HG02759 (cell line): ENCODE measurements at regions not wholly inside any gene's neighbourhood (a gene's known extent, or its start where the extent isn't known, plus 50 kb on each side); places are given as distances from the start of the nearest gene placed in this dataset.

Experiments used
- ATAC-seq: cut with Tn5 transposase; IDR thresholded peaks from one replicate; pipeline ENCODE4 v1.9.1; 2021; ENCODE audit warnings: mild to moderate bottlenecking, moderate library complexity; ENCODE audit not compliant: unreplicated experiment

DNA sequence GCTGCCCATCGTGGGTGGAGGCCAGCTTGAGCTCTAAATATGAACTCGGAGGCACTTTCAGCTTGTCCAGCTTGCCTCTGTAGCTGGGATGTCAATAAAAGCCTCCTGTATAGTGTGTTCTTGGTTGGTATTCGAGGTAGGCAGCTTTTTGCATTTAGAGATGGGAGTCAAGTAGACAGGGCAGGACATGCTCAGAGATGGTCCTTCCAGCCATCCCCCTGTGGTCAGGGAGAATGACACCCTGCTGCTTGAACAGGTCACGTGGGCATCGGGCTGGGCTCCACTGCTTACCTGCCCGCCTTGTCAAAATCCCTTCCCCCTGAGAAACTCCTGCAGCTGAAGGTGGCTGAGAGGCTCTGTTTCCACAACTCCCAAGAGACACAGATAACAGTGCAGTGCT, 302.5 kb downstream of the ZNF536 start:
- no peak for ATAC-seq

DNA sequence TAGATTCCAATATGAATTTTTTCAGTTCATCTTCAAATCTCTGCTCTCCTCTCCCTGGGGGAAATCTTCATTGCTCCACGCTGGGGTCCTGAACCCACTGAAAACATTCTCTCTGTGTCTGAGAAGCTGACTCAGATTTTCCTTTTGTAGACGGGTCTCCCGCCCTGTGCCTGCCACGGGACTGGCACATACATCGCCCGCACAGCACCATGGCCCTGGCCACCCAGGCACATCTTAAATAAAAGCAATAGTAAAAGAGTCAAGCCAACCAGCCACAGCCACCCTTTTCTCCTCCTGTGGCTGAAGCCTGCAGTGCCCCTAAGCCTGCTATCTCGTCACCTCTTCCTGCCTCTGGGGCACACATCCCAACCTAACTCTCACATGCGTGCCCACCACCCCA, 301.2 kb downstream of the ZNF536 start:
- ATAC-seq = no peak

DNA sequence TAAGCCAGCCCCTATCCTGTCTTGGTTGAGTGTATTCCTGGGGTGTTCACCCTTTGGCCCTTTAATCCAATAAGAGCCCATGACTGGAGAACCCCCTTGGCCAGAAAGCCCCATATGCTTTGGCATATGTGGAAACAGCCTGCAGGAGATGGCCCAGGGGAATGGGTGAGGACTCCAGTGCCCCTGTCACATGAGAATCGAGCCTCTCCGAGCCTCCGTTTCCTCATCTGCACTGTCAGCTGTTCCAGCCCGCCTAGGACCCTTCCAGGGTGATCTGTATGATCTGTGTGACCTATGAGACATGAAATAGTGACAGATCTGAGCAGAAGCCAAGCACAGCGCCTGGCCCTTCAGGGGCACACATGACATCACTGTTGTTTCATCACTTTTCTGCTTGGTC, 300.7 kb downstream of the ZNF536 start:
- ATAC-seq = no peak

DNA sequence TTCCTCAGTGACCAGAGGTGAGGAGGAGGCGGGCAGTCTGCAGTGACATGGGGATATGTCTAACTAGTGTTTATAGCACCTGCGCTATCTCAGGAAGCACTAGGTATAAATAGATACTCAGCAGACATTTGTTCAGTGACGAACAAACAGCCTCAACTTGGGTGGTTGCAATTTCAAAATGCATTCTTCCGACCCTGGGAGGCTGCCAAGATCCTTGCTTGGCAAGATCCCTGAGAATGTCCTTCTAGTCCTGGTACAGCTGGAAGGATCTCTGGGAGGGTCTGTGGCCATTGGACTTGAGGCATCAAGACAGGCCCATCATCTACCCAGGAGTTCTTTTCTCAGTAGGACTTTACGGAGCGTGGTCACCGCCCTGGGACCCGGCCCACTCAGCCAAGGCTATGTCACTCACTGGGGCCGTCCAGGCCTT, 299.5 kb downstream of the ZNF536 start:
- ATAC-seq = no peak

DNA sequence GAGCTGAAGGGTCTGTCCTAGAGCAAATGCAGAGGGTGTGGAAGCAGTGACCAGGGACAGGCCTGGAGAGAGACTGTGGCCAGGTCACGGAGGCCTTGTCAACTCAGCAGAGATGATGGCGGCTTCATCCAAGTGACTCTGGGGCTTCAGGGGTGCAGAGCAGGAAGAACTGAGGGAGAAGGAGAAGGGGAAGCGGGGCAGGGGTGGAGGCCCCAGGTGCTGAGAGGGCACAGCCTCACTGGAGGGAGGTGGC, 299.1 kb downstream of the ZNF536 start:
- no peak for ATAC-seq

DNA sequence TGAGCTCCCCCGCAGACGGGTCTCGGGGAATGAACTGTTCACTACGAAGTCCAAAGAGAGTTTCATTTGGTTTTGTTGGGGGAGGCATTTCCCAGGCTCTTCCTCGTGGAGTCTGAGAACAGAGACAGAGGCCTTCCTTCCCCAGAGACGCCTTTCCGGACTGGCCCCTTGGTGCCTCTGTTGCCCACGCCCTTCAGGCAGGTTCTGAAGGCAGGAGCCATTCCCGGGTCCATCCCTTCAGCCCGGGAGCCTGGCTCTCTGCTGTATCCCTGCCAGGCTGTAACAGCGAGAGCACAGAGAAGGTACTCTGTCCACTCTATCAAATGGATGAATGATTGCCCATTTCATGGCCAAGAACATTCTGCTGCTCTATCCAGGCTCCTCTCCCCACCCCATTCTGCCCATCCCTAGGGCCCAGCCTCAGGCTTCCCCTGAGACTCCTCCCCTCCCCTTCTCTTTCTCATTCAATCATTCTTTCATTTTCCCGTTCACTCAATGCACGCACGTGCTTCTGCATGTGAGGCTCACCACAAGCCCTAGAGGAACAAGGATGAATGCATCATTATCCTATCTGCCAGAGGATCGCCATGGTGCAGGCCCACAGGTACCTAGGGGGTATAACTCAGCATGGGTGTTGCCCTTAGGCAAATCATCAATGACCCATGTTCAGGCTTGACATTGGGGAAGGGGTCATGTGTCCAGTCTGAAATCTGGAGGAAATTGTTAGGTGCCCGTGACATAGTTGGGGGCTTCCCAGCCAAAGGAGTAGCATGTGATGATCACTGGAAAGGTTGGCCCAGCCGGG, 298.6 kb downstream of the ZNF536 start:
- ATAC-seq = no peak

DNA sequence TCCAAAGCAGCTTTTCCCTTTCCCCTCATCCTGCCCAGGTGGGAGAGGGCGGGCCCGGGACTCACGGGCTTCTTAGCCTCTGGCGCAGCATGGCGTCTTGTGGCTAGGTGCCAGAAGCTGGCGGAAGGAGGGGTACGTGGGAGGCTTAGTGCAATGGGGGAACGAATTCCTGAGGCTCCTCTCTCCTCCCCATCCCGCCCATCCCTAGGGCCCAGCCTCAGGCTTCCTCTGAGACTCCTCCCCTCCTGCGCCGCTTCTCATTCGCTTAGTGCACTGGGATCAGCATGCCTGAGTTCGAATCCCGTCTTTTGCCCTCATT, 297.8 kb downstream of the ZNF536 start:
- ATAC-seq = no peak

DNA sequence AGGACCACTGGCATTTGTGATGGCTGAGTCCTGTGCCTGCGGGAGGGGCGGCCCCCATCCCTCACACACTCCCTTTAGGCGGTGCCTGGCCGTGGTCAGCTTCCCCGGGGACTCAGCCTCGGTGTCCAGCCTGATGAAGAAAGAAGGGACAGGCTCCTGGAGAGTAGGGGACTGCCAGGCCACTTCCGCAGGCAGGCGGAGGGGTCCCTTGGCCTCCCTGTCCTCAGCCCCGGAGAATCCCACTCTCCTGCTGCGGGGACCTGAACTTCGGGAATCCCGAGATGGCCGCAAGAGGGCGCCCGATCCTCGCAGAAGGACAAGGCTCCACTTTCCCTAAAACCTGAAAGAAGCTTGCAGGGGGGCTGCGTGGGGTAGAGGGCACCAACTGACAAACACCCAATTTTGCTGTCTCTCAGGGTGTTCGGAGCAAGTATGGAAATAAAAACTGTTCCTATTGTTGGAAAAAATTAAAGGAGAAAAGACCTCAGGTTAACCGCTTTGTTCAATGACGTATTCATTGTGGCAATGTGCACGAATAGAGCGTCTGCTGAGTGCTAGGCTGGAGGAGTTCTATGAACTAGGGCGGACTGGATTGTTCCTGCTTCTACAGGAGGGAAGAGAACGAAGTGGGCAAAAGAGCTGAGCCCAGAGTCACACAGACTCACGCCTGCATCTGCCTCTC, 297.3 kb downstream of the ZNF536 start:
- ATAC-seq = no peak

DNA sequence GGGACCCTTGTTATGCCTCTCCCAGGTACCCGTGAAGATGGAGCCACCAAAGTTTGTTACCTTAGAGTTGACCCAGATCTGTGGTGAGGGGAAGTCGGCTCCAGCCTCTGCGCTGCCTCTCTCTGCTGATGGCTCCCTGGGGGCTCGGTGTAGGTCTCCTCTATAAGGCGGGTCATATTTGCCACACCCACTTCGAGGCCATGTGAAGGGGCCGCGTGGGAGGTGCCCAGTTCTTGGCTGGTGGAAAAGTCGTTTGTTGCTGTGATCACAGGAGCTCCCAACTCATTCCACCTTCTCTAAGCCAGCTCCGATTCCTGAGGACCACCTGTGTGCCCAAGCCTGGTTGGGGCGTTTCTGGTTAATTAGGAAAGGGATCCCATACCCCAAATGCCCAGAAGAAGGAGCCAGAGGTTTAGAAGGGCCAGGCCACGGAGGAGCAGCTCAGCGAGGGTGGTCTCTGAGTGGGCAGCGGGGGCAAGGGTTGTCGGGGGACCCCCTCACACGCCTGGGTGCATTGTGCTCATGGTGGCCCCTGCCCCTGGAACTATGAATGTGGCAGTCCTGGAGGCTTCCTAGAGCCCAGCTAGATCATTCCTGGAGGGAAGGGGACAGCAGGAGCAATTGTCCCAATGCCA, 296.5 kb downstream of the ZNF536 start:
- ATAC-seq = no peak

DNA sequence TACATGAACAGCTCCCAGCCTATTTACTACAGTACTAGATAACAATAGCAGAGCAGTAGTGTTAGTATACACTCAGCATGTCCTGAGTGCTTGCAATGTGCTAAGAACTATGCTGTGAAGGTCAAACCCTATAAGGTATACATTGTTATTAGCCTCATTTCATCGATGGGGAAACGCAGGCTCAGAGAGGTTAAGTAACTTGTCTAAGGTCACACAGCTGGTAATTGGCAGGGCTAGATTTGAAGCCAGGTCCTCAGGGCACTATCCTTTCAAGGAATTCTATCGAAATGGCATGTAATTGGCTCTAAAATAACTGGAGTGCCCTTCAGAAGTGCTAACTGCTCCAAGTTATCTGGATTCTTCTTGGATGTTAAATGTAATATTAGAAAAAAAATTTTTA, 295.6 kb downstream of the ZNF536 start:
- no peak for ATAC-seq

DNA sequence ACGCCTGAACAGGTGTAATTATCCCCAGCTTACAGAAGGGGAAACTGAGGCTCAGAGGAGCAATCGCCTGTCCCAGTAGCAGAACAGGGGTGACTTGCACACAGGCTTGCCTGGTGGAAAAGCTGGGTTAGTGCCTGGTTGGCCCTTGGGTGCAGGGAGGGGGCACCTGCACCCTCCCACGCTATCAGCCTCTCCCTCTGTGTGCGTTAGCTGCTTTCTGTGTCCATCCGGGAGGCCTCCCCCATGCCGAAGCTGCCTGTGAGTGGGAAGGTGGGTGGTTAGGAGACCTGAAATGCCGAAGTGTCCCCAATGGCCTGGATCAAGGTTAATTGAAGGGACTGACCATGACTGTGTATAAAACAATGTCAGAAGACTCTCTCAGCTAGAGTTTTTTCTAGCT, 295.0 kb downstream of the ZNF536 start:
- ATAC-seq = no peak

DNA sequence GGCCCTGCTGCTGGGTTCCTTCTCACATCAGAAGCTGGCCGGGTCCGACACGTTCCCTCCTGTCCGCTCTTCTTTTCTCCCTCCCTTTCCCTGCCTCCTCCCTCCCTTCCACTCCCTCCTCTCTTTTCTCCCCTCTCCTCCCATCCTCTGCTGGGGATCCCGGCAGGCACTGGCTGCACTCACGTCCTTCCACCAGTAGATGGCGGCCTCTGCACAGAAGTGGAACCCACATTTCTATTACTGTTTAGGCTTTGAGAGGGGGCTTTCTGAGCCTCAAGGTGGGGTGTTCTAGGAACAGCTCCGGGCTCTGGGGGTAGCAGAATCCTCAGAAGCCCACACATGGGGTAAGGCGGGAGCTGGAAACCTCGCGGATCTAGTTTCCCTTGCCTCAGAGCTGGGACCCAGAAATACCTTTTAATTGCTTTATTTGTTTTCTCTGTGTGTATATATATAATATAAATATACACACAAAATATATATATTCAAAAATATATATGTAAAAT, 294.2 kb downstream of the ZNF536 start:
- peak; percentile 55 for ATAC-seq

DNA sequence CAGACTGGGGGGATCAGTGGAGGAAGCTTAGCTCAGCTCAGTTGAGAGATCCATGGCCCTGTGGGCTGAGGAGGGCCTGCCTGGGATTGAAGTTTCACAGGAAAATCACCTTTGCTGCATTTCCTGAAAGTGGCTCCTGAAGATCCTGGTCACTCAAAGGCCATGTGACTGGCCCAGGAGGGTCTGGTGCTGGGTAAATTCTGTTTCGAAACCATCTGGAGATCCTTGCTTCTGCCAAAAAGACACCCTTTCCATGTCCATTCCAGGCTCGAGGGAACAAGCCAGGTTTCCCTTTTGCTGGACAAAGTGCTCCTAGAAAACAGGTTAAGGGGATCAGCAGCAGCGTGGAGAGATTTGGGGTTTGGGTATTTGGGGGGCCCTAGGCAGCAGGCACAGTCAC, 293.3 kb downstream of the ZNF536 start:
- no peak for ATAC-seq

DNA sequence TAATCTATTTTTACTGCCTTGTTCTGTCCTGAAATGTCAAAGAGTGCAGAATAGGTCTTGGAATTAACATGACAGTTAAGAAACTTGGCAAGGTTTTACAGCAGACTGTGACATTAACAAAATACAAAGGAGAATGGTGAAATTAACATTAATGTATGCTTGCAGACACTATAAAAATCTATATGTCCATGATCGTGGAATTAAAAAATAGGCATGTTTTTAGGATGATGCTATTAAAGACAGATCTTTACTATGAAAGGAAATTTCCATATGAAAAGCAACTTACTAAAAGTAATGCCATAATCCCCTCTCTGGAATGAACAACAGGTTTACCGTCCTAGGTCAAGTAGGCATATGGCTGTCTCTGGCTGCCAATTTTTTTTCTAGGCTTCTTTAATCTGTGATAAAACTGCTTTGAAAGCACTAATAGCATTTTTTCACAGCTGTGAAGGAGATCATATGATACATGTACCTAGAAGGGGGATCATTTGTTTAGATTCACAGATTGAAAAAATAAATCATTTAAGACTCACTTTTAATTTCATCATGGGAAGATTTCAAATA, 291.5 kb downstream of the ZNF536 start:
- ATAC-seq = no peak

DNA sequence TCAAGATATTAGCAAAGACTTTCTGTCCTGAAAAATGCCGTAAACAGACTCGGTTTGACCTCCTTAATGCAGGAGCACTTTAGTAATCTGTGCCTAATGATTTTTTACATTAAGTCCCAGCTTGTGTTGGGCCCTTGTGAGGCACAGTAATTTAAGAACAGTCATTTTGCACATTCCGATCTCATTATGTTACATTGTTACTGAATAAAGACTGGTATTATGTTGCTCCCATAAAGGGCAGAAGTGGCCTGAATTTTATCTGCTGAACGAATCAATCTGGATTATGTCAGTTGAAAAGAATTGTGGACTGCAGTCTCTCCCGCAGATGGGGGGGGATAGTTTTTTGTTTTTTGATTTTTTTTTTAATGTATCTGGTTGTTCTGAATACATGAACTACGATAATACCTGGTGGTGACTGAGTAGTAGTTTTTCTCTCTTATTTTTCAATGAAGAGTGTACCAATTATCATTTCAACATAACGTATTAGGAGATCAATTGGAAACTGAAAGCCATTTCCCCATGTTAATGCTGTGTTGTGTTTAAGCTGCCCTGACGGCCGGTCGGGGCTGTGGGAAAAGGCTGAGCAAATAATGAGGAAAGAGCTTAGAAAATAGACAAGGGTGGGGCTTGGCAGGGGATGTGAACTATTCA, 290.2 kb downstream of the ZNF536 start:
- no peak for ATAC-seq

DNA sequence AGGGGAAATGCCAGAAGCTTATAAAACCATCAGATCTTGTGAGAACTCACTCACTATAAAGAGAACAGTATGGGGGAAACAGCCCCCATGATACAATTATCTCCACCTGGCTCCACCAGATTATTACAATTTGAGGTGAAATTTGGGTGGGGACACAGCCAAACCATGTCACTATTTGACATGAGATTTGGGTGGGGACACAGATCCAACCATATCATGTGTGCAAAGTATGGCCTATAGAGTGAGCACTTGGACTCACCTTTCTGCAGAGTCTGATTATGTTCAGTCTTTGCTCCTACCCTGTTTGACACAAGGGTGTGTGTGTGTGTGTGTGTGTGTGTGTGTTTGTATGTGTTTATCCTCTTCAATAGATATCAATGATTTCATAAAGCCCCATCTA, 287.5 kb downstream of the ZNF536 start:
- no peak for ATAC-seq

DNA sequence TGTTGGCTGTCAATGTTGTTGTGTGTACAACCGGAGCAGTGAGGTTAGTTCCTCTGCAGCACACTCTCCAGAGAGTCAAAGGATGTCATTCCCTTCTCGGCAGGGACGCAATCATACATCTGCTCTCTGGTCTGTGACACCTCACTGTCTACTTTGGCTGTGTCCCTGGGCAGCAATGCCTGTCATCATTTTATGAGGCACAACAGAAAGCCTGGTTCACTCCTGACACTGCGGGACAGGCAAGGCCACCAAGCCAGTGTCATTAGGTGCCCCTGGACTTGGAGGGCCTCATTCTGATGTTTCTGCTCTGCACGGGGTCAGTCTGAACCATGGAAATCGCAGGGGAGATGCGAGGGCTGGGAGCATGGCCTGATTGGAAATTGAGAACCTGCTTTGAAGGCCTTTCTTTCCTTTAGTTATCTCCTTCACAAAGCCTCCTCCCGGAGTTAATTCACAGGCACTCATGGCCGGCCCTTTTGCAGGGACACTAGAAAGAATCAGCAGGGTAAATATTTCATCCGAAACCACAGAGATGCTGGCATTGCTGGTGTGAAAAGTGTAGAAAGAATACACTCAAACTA, 284.4 kb downstream of the ZNF536 start:
- ATAC-seq = no peak

DNA sequence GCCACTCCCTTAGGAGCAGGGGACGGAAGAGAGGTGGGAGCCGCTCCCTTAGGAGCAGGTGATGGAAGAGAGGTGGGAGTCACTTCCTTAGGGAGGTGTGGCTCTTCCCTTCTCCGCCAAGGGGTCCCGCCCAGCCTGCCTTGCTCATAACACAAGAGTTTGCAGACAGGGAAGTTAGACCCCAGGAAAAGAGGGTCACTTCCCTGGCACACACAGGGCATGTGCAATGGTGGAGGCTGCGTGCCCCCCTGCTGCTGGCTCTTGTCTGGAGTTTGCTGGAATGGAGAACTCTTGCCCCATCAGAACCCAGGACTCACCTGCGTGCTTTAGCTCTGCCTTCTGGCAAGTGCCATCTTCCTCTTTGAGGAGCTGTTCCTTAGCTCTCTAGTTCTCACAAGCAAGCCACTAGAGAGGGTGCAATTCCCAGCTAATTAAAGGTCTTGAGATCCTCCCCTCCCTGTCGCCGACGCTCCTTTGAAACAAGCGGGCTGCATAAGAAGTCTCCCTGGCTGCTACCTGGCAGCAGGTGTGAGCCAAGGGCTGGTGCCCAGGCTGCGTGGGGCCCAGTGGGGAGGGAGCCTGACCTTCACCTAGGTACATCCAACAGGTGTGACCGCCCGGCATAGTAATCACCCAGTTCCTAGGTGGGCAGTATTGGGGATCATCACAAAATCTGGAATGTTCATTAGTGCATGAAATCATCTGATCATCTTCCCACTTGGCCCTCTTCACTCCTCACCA, 281.6 kb downstream of the ZNF536 start:
- no peak for ATAC-seq

DNA sequence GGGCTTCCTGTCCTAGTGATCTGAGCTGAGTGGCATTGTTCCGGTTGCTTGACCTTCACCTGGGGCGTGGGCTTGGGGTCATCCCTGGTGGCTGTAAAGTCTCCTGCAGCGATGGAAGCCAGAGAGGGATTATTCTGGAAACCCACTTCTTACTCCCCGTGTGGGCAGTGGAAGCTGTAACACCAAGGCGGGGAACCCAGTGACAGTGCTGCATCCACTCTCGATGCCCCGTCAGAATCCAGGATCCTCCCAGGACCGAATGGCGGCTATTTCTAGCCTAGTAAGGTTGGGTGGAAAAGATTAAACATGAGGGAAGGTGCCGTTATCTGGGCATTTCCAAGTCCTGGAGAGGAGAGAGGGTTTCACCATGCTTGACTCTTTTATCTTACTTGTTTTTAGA, 280.6 kb downstream of the ZNF536 start:
- no peak for ATAC-seq

DNA sequence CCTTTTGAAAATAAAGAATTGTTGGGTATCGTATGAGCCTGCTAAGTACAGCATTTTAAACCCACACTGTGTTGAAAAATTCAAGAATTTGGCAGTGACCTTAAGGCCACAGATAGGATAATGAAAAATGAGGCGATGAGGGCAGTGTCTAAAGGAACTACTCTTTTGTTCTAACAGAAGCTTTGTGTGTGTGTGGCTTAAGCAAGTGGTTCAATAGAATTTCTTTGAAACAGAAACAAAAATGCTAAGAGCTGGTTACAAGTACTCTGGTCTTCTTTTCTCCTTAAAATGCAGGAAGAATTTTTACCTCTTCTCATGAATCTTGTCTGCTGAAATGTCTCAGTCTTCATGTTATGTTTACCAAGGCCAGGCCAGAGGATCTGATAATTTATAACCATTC, 279.5 kb downstream of the ZNF536 start:
- no peak for ATAC-seq

DNA sequence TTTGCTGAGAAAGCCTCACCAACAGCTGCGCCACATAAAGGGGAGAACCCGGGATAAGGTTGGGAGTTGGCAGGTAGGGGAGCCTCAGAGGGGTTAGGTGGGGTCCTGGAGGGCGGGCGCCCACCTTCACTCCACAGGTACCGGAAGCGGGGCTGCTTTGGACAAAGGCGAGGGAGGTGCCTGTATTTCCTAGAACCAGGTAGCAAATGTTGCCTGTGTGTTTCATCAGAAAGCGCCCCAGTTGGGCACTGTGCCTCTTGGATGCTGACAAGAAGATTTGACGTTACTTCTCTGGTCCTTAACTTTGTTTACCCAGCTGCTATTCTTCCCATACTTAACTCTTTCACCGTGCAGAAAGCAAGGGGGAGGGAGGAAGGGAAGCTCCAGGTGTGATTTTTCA, 278.9 kb downstream of the ZNF536 start:
- ATAC-seq = no peak
